Ishikawa (cell line): ENCODE measurements at regions not wholly inside any gene's neighbourhood (a gene's known extent, or its start where the extent isn't known, plus 50 kb on each side); places are given as distances from the start of the nearest gene placed in this dataset.

Experiments
- NFIC ChIP-seq: IDR thresholded peaks from 2 replicates; pipeline ENCODE4 v1.6.1; 2012
- RAD21 ChIP-seq: IDR thresholded peaks from 2 replicates; pipeline ENCODE4 v1.6.1; 2012; ENCODE audit warnings: low read depth
- TEAD4 ChIP-seq: IDR thresholded peaks from 2 replicates; pipeline ENCODE4 v1.6.1; 2012
- TF ChIP-seq, protein P1 (sequence below): IDR thresholded peaks from 2 replicates; pipeline ENCODE4 v1.6.1; 2012

DNA sequence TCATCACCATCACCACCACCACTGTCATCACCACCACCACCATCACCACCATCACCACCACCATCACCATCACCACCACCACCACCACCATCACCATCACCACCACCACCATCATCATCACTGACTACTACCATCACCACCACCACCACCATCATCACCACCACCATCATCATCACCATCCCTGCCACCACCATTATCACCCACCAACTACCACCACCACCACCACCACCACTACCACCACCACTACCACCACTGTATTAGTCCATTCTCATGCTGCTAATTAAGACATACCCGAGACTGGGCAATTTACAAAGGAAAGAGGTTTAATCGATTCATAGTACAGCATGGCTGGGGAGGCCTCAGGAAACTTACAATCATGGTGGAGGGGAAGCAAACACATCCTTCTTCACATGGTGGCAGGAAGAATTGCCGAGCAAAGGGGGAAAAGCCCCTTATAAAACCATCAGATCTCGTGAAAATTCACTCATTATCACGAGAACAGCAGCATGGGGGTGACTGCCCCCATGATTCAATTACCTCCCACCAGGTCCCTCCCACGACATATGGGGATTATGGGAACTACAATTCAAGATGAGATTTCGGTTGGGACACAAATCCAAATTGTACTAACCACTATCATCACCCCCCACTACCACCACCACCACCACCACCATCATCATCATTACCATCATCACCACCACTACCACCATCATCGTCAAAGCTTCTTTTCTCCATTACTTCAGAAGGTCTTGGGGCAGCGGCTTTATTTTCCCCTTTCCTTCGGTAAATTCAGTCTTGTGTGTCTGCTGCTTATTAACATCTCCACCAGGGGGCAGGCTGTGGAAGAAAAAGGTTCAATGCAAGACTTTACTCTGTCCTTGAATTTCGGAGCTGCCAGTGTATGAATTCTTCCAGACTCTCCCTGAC lies 53.6 kb upstream of the SCAF4 start:
- TF ChIP-seq RAD21: peak; percentile 70

DNA sequence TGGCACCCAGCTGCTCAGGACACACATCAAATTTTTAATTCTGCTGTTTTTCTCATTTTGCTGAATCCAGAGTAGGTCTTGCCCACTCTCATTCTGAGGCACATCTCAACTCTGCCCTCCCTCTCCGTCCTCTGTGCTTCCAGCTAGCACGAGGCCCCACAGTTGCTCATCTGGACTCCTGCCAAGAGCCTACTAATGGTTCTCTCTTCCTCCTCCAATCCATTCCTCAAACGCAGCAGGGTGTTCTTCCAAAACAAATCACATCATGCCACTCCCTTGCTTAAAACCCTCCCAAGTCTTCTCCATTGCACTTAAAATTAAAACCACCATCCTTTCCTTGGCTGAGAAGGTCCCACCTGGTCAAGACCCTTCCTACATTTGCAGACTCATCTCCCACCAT lies 49.8 kb upstream of the SCAF4 start:
- TF ChIP-seq TEAD4: no peak
- TF ChIP-seq NFIC: peak; percentile 58; the same call in 1 of the 2 replicates
- TF ChIP-seq, protein P1, sequence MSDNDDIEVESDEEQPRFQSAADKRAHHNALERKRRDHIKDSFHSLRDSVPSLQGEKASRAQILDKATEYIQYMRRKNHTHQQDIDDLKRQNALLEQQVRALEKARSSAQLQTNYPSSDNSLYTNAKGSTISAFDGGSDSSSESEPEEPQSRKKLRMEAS: 0 out of 2 replicates have a peak, but pooled peaks have one; percentile 23
